Cardiac muscle cell (in vitro differentiated cells and primary cell): ENCODE measurements at regions not wholly inside any gene's neighbourhood (a gene's known extent, or its start where the extent isn't known, plus 50 kb on each side); places are given as distances from the start of the nearest gene placed in this dataset.

Experiments
- DNase-seq, 2 donors: peaks; one replicate each; pipeline versions ENCODE4 v3.0.0 to v3.0.0-alpha.2; 2010 to 2017; ENCODE audit warnings: low read depth in 1 of 2, low spot score in 1 of 2
- H3K27ac ChIP-seq: fragments of 200-600 bp; sonication (generic); 2 replicates; pipeline ENCODE4 v1.5.1; 2016
- H3K27me3 ChIP-seq: fragments of 200-600 bp; sonication (generic); 2 replicates; pipeline ENCODE4 v1.6.0; 2016; ENCODE audit warnings: control low read depth
- H3K36me3 ChIP-seq: fragments of 200-600 bp; sonication (generic); 2 replicates; pipeline ENCODE4 v1.5.1; 2016; ENCODE audit warnings: control low read depth
- H3K4me1 ChIP-seq: fragments of 200-600 bp; sonication (generic); 2 replicates; pipeline ENCODE4 v1.8.1; 2017; ENCODE audit warnings: low read depth, mild to moderate bottlenecking, mixed run types
- H3K4me3 ChIP-seq: fragments of 200-600 bp; sonication (generic); 2 replicates; pipeline ENCODE4 v1.5.1; 2016; ENCODE audit warnings: mild to moderate bottlenecking
- H3K9me3 ChIP-seq: fragments of 200-600 bp; sonication (generic); 2 replicates; pipeline ENCODE4 v1.5.1; 2017; ENCODE audit warnings: low read depth, mild to moderate bottlenecking, control low read depth
- TF ChIP-seq, protein P1 (sequence below): IDR thresholded peaks from 2 replicates; pipeline ENCODE4 v1.5.1; 2012; ENCODE audit warnings: low read depth, mild to moderate bottlenecking, low read length

- Histone ChIP-seq H3K9me3 (no peaks in the 10 kb centered on the region), H3K4me3 (no peak overlapping the region), H3K36me3 (no peaks in the 10 kb centered on the region), H3K27me3 (no peaks in the 10 kb centered on the region), H3K4me1 (no peaks in the 10 kb centered on the region), H3K27ac (no peak overlapping the region)
- TF ChIP-seq, protein P1, sequence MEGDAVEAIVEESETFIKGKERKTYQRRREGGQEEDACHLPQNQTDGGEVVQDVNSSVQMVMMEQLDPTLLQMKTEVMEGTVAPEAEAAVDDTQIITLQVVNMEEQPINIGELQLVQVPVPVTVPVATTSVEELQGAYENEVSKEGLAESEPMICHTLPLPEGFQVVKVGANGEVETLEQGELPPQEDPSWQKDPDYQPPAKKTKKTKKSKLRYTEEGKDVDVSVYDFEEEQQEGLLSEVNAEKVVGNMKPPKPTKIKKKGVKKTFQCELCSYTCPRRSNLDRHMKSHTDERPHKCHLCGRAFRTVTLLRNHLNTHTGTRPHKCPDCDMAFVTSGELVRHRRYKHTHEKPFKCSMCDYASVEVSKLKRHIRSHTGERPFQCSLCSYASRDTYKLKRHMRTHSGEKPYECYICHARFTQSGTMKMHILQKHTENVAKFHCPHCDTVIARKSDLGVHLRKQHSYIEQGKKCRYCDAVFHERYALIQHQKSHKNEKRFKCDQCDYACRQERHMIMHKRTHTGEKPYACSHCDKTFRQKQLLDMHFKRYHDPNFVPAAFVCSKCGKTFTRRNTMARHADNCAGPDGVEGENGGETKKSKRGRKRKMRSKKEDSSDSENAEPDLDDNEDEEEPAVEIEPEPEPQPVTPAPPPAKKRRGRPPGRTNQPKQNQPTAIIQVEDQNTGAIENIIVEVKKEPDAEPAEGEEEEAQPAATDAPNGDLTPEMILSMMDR: no peak
- no peak for DNase-seq
These were observed 130.7 kb upstream of the CTSO start for GRCh38 chr4:156084373-156084772.

DNA sequence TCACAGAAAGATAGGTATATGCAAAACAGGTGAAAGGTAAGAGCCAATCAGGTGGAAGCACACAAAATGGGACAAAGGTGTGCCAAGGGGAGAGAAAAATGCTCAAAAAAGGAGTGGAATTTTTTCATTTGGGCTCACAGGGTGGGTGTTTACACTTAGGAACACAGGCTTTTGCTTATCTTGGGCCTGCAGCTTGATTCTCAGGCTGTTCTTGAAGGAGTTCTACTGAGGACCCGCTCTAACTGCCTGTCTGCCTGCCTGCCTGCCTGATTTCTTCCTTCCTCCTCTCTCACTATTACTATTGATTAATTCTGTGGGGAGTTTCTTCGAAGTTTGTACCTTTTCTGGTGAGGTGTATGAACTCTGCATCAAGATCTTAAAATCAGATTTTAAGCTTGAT is 120.3 kb upstream of the CTSO start:
- TF ChIP-seq, protein P1: no peak
- no peaks in the 10 kb centered on the region for H3K36me3 ChIP-seq
- no peak overlapping the region for H3K27ac ChIP-seq
- no peaks in the 10 kb centered on the region for H3K9me3 ChIP-seq
- no peaks in the 10 kb centered on the region for H3K4me1 ChIP-seq
- H3K4me3 ChIP-seq: no peak overlapping the region
- DNase-seq: no peak
- no peaks in the 10 kb centered on the region for H3K27me3 ChIP-seq

GRCh38 chr4:156060661-156061060 is 107.0 kb upstream of the CTSO start:
- no peak overlapping the region for H3K4me3 ChIP-seq
- H3K36me3 ChIP-seq: no peaks in the 10 kb centered on the region
- no peaks in the 10 kb centered on the region for H3K4me1 ChIP-seq
- no peak overlapping the region for H3K27ac ChIP-seq
- no peaks in the 10 kb centered on the region for H3K9me3 ChIP-seq
- DNase-seq: no peak
- TF ChIP-seq, protein P1: no peak
- no peaks in the 10 kb centered on the region for H3K27me3 ChIP-seq

GRCh38 chr4:156053174-156053573 is 99.5 kb upstream of the CTSO start:
- Histone ChIP-seq H3K4me3 (no peak overlapping the region), H3K9me3 (no peaks in the 10 kb centered on the region), H3K27me3 (no peaks in the 10 kb centered on the region), H3K27ac (no peak overlapping the region), H3K4me1 (no peaks in the 10 kb centered on the region), H3K36me3 (no peaks in the 10 kb centered on the region)
- no peak for DNase-seq
- TF ChIP-seq, protein P1: no peak

GRCh38 chr4:156052116-156052515 is 98.5 kb upstream of the CTSO start:
- no peaks in the 10 kb centered on the region for H3K9me3 ChIP-seq
- no peak overlapping the region for H3K4me3 ChIP-seq
- no peaks in the 10 kb centered on the region for H3K4me1 ChIP-seq
- TF ChIP-seq, protein P1: no peak
- no peak for DNase-seq
- H3K36me3 ChIP-seq: no peaks in the 10 kb centered on the region
- H3K27me3 ChIP-seq: no peaks in the 10 kb centered on the region
- no peak overlapping the region for H3K27ac ChIP-seq

DNA sequence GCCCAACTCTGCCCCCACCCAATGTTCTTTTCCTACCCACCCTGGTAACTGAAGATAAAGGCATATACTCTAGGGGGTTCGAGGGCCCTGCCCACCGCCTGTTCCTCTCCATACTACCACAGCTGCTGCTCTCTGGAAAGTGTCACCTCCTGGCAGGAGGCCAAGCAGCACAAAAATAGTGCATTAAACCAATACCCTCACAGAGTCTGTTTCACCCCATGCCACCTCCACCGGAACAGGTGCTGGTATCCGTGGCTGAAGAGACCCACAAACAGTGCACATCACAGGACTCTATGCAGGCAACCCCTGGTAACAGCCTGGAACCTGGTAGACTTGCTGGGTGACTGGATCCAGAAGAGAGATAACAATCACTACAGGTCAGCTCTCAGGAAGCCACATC is 85.1 kb upstream of the CTSO start:
- Histone ChIP-seq H3K27ac (no peak overlapping the region), H3K27me3 (no peaks in the 10 kb centered on the region), H3K36me3 (no peaks in the 10 kb centered on the region), H3K4me1 (no peaks in the 10 kb centered on the region), H3K9me3 (no peaks in the 10 kb centered on the region), H3K4me3 (no peak overlapping the region)
- TF ChIP-seq, protein P1: no peak
- DNase-seq: no peak
